ENCODE measurements at regions not wholly inside any gene's neighbourhood (a gene's known extent, or its start where the extent isn't known, plus 50 kb on each side); places are given as distances from the start of the nearest gene placed in this dataset.

DNA sequence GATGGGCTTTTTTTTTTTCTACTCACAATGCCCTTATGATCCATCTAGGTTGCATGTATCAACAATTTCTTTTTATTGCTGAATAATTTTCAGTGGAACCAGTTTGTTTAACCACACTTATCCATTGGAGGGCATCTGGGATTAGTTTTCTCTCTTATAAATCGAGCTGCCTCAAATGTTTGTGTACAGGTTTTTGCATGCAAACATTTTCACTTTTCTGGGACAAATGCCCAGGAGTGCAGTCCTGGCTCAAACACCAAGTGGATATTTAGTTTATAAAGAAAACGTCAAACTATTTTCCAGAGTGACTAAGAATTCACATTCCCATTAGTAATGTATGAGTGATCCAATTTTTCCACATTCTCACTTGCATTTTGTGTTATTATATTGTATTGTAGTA, 313.4 kb downstream of the CXCL12 start:
- TF ChIP-seq EZH2phosphoT487 (IDR thresholded peaks at IDR 0.05; ENCODE audit: low read length) (no peak), EZH2 (optimal IDR thresholded peaks at IDR 0.05; ENCODE audit: low read depth, low read length) (no peak), CTCF (IDR thresholded peaks at IDR 0.05; ENCODE audit: low read length) (no peak)
